K562 (cell line): ENCODE measurements at regions not wholly inside any gene's neighbourhood (a gene's known extent, or its start where the extent isn't known, plus 50 kb on each side); places are given as distances from the start of the nearest gene placed in this dataset.

Source experiments
- HNRNPLL ChIP-seq: fragments of 200-400 bp; formaldehyde crosslinking; IDR thresholded peaks from 2 replicates; pipeline ENCODE4 v1.6.1; 2017; ENCODE audit warnings: low read length, low read depth, mild to moderate bottlenecking; ENCODE audit not compliant: poor library complexity, severe bottlenecking
- MEF2D ChIP-seq: conservative IDR thresholded peaks from 2 replicates; pipeline ENCODE4 v1.6.1; 2016; ENCODE audit warnings: low read depth, missing genetic modification characterization, missing compliant biosample characterization
- SETDB1 ChIP-seq: IDR thresholded peaks from one replicate; pipeline ENCODE4 v1.6.1; 2012; ENCODE audit warnings: low read length, control low read depth, inconsistent platforms
- ZNF133 ChIP-seq: fragments of 250-450 bp; sonication (Bioruptor Pico); IDR thresholded peaks from 2 replicates; pipeline ENCODE4 v1.4.0; 2020; ENCODE audit warnings: mild to moderate bottlenecking
- TF ChIP-seq, protein P1 (sequence below), 2 experiments: fragments of 450-650 bp; formaldehyde crosslinking in 1 of 2; IDR thresholded peaks; 2 replicates each; pipeline versions ENCODE4 v1.4.0 to v1.6.1; 2014 to 2020; ENCODE audit warnings: mild to moderate bottlenecking in 2 of 2, borderline replicate concordance in 1 of 2, low read depth in 1 of 2
- TF ChIP-seq, protein P2 (sequence below): fragments of 200-400 bp; formaldehyde crosslinking; IDR thresholded peaks from 2 replicates; pipeline ENCODE4 v1.6.1; 2017; ENCODE audit warnings: mild to moderate bottlenecking, low read depth, low read length, moderate library complexity
- TF ChIP-seq, protein P3 (sequence below), 3 experiments: IDR thresholded peaks in 2 of 3; conservative IDR thresholded peaks in 1 of 3; 2 replicates each; pipeline ENCODE4 v1.5.1; 2011 to 2012; ENCODE audit warnings: low read length in 3 of 3, mild to moderate bottlenecking in 3 of 3, control low read depth in 2 of 3, improper control_type of control experiment in 1 of 3, inconsistent platforms in 1 of 3, low read depth in 1 of 3, mixed read lengths in 1 of 3, moderate library complexity in 1 of 3; ENCODE audit not compliant: insufficient read depth in 2 of 3
- TF ChIP-seq, protein P4 (sequence below): fragments of 200-800 bp; sonication (Bioruptor generic); IDR thresholded peaks from 2 replicates; pipeline ENCODE4 v1.6.1; 2017; ENCODE audit warnings: missing genetic modification characterization, missing compliant biosample characterization
- TF ChIP-seq, protein P5 (sequence below): fragments of 250-450 bp; sonication (Bioruptor Pico); IDR thresholded peaks from 2 replicates; pipeline ENCODE4 v1.8.0; 2022; ENCODE audit warnings: moderate library complexity, mild to moderate bottlenecking, inconsistent platforms
- TF ChIP-seq, protein P6 (sequence below): fragments of 450-650 bp; IDR thresholded peaks from one replicate; pipeline ENCODE4 v1.6.1; 2018; ENCODE audit warnings: mild to moderate bottlenecking, moderate library complexity; ENCODE audit not compliant: partially characterized antibody

DNA sequence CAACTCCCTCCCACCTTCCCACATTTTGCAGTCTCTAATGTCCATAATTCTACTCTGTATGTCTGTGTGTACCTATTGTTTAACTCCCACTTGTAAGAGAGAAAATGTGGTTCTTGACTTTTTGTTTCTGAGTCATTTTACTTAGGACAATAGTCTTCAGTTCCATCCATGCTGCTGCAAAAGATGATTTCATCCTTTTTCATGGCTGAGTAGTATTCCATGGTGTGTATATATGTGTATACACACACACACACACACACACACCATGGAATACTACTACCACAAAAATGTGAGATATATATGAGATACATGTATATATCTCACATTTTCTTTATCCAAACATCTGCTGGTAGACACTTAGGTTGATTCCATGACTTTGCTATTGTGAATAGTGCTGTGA lies 182.1 kb upstream of the GALNT17 start:
- TF ChIP-seq, protein P1, sequence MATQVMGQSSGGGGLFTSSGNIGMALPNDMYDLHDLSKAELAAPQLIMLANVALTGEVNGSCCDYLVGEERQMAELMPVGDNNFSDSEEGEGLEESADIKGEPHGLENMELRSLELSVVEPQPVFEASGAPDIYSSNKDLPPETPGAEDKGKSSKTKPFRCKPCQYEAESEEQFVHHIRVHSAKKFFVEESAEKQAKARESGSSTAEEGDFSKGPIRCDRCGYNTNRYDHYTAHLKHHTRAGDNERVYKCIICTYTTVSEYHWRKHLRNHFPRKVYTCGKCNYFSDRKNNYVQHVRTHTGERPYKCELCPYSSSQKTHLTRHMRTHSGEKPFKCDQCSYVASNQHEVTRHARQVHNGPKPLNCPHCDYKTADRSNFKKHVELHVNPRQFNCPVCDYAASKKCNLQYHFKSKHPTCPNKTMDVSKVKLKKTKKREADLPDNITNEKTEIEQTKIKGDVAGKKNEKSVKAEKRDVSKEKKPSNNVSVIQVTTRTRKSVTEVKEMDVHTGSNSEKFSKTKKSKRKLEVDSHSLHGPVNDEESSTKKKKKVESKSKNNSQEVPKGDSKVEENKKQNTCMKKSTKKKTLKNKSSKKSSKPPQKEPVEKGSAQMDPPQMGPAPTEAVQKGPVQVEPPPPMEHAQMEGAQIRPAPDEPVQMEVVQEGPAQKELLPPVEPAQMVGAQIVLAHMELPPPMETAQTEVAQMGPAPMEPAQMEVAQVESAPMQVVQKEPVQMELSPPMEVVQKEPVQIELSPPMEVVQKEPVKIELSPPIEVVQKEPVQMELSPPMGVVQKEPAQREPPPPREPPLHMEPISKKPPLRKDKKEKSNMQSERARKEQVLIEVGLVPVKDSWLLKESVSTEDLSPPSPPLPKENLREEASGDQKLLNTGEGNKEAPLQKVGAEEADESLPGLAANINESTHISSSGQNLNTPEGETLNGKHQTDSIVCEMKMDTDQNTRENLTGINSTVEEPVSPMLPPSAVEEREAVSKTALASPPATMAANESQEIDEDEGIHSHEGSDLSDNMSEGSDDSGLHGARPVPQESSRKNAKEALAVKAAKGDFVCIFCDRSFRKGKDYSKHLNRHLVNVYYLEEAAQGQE (IDR thresholded peaks at IDR 0.05; ENCODE audit: borderline replicate concordance), result no peak
- TF ChIP-seq, protein P1 (CRISPR knock-in tag; IDR thresholded peaks at IDR 0.05; ENCODE audit: low read depth), result no peak
- TF ChIP-seq, protein P2, sequence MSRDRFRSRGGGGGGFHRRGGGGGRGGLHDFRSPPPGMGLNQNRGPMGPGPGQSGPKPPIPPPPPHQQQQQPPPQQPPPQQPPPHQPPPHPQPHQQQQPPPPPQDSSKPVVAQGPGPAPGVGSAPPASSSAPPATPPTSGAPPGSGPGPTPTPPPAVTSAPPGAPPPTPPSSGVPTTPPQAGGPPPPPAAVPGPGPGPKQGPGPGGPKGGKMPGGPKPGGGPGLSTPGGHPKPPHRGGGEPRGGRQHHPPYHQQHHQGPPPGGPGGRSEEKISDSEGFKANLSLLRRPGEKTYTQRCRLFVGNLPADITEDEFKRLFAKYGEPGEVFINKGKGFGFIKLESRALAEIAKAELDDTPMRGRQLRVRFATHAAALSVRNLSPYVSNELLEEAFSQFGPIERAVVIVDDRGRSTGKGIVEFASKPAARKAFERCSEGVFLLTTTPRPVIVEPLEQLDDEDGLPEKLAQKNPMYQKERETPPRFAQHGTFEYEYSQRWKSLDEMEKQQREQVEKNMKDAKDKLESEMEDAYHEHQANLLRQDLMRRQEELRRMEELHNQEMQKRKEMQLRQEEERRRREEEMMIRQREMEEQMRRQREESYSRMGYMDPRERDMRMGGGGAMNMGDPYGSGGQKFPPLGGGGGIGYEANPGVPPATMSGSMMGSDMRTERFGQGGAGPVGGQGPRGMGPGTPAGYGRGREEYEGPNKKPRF, result no peak
- TF ChIP-seq, protein P3, sequence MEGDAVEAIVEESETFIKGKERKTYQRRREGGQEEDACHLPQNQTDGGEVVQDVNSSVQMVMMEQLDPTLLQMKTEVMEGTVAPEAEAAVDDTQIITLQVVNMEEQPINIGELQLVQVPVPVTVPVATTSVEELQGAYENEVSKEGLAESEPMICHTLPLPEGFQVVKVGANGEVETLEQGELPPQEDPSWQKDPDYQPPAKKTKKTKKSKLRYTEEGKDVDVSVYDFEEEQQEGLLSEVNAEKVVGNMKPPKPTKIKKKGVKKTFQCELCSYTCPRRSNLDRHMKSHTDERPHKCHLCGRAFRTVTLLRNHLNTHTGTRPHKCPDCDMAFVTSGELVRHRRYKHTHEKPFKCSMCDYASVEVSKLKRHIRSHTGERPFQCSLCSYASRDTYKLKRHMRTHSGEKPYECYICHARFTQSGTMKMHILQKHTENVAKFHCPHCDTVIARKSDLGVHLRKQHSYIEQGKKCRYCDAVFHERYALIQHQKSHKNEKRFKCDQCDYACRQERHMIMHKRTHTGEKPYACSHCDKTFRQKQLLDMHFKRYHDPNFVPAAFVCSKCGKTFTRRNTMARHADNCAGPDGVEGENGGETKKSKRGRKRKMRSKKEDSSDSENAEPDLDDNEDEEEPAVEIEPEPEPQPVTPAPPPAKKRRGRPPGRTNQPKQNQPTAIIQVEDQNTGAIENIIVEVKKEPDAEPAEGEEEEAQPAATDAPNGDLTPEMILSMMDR (IDR thresholded peaks at IDR 0.05 in 2 of 3, conservative IDR thresholded peaks at IDR 0.05 in 1 of 3; ENCODE audit: insufficient read depth in 2 of 3, low read depth in 1 of 3, low read length in 3 of 3), result no peak
- TF ChIP-seq ZNF133 (CRISPR knock-in tag) (no peak), SETDB1 (no peak), HNRNPLL (no peak), MEF2D (tag) (no peak)
- TF ChIP-seq, protein P4, sequence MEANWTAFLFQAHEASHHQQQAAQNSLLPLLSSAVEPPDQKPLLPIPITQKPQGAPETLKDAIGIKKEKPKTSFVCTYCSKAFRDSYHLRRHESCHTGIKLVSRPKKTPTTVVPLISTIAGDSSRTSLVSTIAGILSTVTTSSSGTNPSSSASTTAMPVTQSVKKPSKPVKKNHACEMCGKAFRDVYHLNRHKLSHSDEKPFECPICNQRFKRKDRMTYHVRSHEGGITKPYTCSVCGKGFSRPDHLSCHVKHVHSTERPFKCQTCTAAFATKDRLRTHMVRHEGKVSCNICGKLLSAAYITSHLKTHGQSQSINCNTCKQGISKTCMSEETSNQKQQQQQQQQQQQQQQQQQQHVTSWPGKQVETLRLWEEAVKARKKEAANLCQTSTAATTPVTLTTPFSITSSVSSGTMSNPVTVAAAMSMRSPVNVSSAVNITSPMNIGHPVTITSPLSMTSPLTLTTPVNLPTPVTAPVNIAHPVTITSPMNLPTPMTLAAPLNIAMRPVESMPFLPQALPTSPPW (CRISPR knock-in tag), result no peak
- TF ChIP-seq, protein P5, sequence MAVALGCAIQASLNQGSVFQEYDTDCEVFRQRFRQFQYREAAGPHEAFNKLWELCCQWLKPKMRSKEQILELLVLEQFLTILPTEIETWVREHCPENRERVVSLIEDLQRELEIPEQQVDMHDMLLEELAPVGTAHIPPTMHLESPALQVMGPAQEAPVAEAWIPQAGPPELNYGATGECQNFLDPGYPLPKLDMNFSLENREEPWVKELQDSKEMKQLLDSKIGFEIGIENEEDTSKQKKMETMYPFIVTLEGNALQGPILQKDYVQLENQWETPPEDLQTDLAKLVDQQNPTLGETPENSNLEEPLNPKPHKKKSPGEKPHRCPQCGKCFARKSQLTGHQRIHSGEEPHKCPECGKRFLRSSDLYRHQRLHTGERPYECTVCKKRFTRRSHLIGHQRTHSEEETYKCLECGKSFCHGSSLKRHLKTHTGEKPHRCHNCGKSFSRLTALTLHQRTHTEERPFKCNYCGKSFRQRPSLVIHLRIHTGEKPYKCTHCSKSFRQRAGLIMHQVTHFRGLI (CRISPR knock-in tag), result no peak
- TF ChIP-seq, protein P6, sequence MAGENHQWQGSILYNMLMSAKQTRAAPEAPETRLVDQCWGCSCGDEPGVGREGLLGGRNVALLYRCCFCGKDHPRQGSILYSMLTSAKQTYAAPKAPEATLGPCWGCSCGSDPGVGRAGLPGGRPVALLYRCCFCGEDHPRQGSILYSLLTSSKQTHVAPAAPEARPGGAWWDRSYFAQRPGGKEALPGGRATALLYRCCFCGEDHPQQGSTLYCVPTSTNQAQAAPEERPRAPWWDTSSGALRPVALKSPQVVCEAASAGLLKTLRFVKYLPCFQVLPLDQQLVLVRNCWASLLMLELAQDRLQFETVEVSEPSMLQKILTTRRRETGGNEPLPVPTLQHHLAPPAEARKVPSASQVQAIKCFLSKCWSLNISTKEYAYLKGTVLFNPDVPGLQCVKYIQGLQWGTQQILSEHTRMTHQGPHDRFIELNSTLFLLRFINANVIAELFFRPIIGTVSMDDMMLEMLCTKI, result no peak
